Adrenal gland (tissue), 9 donors: ENCODE measurements at regions not wholly inside any gene's neighbourhood (a gene's known extent, or its start where the extent isn't known, plus 50 kb on each side); places are given as distances from the start of the nearest gene placed in this dataset.

Source experiments
- DNase-seq, 7 donors: peaks; one replicate each; pipeline ENCODE4 v3.0.0-alpha.2; 2019 to 2020
- H3K27ac ChIP-seq, 5 donors: fragments of 200-600 bp; sonication (generic) in 4 of 5; 1 replicate in 3 of 5; 2 replicates in 2 of 5; pipeline versions ENCODE4 v1.5.1 to v1.8.0; 2016 to 2020; ENCODE audit warnings: mild to moderate bottlenecking in 1 of 5
- H3K27me3 ChIP-seq: fragments of 200-600 bp; 2 replicates; pipeline ENCODE4 v1.8.0; 2021
- H3K36me3 ChIP-seq, 2 donors: fragments of 200-600 bp; replicated peaks in 1 of 2; 1 replicate in 1 of 2; 2 replicates in 1 of 2; pipeline versions ENCODE4 v1.5.1 to v1.8.0; 2018 to 2022
- H3K4me1 ChIP-seq, 2 donors: fragments of 200-600 bp; replicated peaks in 1 of 2; 1 replicate in 1 of 2; 2 replicates in 1 of 2; pipeline versions ENCODE4 v1.5.1 to v1.8.0; 2018 to 2021
- H3K4me3 ChIP-seq, 4 donors: fragments of 200-600 bp; sonication (generic) in 3 of 4; one replicate each; pipeline ENCODE4 v1.5.1; 2016 to 2018
- H3K9me3 ChIP-seq, 3 donors: fragments of 200-600 bp; sonication (generic) in 1 of 3; replicated peaks in 1 of 3; 1 replicate in 2 of 3; 2 replicates in 1 of 3; pipeline versions ENCODE4 v1.5.1 to v1.8.0; 2016 to 2021
- POLR2A ChIP-seq, 2 donors: fragments of 450-650 bp; IDR thresholded peaks; one replicate each; pipeline ENCODE4 v1.6.1; 2017; ENCODE audit warnings: antibody characterized with exemption in 2 of 2, mild to moderate bottlenecking in 2 of 2, moderate library complexity in 1 of 2
- WGBS, 4 donors: extraction: QIAGEN DNeasy Blood & Tissue Kit in 2 of 4; methylation state at CpG; one replicate each; pipeline versions ENCODE4 v1.1.5 to v1.1.7; 2013 to 2017; 5-methylcytosine and 5-hydroxymethylcytosine counted together
- intact Hi-C, 2 donors: fragments of 100-400 bp; cut with DNase I; formaldehyde crosslinking; loops; one replicate each; pipeline versions ENCODE4 v1.14.1 to v1.15.0; 2022 to 2023
- TF ChIP-seq, protein P1 (sequence below), 6 experiments: fragments of 450-650 bp in 4 of 6; fragments of 200-600 bp in 2 of 6; sonication (generic) in 1 of 6; IDR thresholded peaks; 1 replicate in 5 of 6; 2 replicates in 1 of 6; pipeline versions ENCODE4 v1.5.1 to v1.8.0; 2016 to 2021; ENCODE audit warnings: antibody characterized with exemption in 6 of 6, mild to moderate bottlenecking in 2 of 6, moderate library complexity in 1 of 6
- donor health status: healthy with polysubstance abuse.
- donor health status: Bipolar disorder and iron deficiency.
- donor health status: DM: yes; HTN: yes; CAD: no.
- donor health status: DM: no; HTN: no; CAD: no.
- donor health status: DM: no; HTN: no; CAD: no.

DNA sequence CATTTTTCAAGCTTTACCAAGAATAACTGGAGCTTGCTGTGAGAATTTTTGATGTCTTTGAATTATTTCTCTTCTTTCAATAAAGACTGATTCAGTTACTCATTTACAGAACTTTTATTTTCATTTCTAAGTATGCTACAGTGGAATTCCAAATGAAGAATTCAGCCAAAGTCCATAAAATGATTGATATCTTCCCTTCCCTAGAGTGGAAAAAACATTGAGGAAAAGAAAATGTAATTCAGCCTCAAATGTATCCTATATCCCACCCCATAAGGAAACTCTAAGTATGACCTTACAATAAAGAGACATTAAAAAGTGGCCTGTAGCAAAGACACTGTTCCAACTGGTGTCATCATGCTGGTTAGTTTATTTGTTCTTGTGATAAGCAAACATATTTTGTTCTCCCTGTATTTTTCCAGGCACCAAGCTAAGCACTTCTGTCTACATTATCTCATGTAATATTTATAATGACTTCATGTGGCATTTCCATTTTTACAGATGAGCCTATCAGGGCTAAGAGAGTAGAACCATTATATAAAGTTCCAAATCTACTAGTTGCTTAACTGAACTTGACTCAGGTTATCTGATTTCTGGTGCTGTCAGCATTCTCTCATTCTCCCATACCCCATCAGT, 450.4 kb downstream of the NEBL start:
- TF ChIP-seq, protein P1, sequence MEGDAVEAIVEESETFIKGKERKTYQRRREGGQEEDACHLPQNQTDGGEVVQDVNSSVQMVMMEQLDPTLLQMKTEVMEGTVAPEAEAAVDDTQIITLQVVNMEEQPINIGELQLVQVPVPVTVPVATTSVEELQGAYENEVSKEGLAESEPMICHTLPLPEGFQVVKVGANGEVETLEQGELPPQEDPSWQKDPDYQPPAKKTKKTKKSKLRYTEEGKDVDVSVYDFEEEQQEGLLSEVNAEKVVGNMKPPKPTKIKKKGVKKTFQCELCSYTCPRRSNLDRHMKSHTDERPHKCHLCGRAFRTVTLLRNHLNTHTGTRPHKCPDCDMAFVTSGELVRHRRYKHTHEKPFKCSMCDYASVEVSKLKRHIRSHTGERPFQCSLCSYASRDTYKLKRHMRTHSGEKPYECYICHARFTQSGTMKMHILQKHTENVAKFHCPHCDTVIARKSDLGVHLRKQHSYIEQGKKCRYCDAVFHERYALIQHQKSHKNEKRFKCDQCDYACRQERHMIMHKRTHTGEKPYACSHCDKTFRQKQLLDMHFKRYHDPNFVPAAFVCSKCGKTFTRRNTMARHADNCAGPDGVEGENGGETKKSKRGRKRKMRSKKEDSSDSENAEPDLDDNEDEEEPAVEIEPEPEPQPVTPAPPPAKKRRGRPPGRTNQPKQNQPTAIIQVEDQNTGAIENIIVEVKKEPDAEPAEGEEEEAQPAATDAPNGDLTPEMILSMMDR (IDR thresholded peaks at IDR 0.05) = no peak
- TF ChIP-seq POLR2A (IDR thresholded peaks at IDR 0.05) = no peak
- no peaks in the 10 kb centered on the region for H3K4me1 ChIP-seq
- no peaks in the 10 kb centered on the region for H3K9me3 ChIP-seq
- H3K36me3 ChIP-seq = no peaks in the 10 kb centered on the region
- no peak for DNase-seq
- H3K4me3 ChIP-seq = no peak overlapping the region
- no peak overlapping the region for H3K27ac ChIP-seq
- intact Hi-C loops = no loop called here
- no peaks in the 10 kb centered on the region for H3K27me3 ChIP-seq

GRCh38 chr10:20443094-20443493, 454.0 kb downstream of the NEBL start:
- no peak for DNase-seq
- Histone ChIP-seq H3K4me1 (no peaks in the 10 kb centered on the region), H3K27me3 (no peaks in the 10 kb centered on the region), H3K36me3 (no peaks in the 10 kb centered on the region), H3K9me3 (no peaks in the 10 kb centered on the region), H3K4me3 (no peak overlapping the region), H3K27ac (no peak overlapping the region)
- intact Hi-C loops = no loop called here
- no peak for TF ChIP-seq POLR2A (IDR thresholded peaks at IDR 0.05)
- TF ChIP-seq, protein P1 (IDR thresholded peaks at IDR 0.05) = no peak

- Histone ChIP-seq H3K27me3 (no peaks in the 10 kb centered on the region), H3K4me1 (no peaks in the 10 kb centered on the region), H3K27ac (no peak overlapping the region), H3K4me3 (no peak overlapping the region), H3K36me3 (no peaks in the 10 kb centered on the region), H3K9me3 (no peaks in the 10 kb centered on the region)
- TF ChIP-seq, protein P1 (IDR thresholded peaks at IDR 0.05) = no peak
- no peak for TF ChIP-seq POLR2A (IDR thresholded peaks at IDR 0.05)
- WGBS, 4 donors = 54 to 69% (median 59%) methylated on average over 2 of the region's 2 CpGs
- intact Hi-C loops = no loop called here
- DNase-seq = no peak
Observed at GRCh38 chr10:20429742-20430141, 467.4 kb downstream of the NEBL start.

DNA sequence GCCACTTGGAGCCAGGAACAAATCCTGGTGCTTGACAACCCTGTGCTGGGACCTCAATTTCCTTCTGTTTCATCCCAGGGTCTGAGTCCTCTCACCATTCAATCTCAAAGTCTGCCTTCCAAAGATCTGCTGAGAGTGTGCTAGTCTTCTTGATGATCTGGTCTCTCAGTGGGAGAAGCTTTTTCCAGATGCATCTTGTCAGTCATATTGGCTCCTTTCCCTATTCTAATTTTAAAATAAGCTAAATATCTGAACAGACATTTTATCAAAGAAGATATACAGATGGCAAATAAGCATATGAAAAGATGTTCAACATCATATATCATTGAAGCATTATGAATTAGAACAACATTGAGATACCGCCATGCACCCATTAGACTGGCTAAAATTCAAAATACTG, 469.3 kb downstream of the NEBL start:
- intact Hi-C loops = no loop called here
- Histone ChIP-seq H3K4me3 (no peak overlapping the region), H3K27ac (no peak overlapping the region), H3K36me3 (no peaks in the 10 kb centered on the region), H3K27me3 (no peaks in the 10 kb centered on the region), H3K4me1 (no peaks in the 10 kb centered on the region), H3K9me3 (no peaks in the 10 kb centered on the region)
- WGBS, 4 donors = 89 to 96% (median 93%) methylated on average over 1 of the region's 1 CpG
- no peak for DNase-seq
- TF ChIP-seq POLR2A (IDR thresholded peaks at IDR 0.05) = no peak
- TF ChIP-seq, protein P1 (IDR thresholded peaks at IDR 0.05) = no peak
